ENCODE measurements at regions not wholly inside any gene's neighbourhood (a gene's known extent, or its start where the extent isn't known, plus 50 kb on each side); places are given as distances from the start of the nearest gene placed in this dataset.

DNA sequence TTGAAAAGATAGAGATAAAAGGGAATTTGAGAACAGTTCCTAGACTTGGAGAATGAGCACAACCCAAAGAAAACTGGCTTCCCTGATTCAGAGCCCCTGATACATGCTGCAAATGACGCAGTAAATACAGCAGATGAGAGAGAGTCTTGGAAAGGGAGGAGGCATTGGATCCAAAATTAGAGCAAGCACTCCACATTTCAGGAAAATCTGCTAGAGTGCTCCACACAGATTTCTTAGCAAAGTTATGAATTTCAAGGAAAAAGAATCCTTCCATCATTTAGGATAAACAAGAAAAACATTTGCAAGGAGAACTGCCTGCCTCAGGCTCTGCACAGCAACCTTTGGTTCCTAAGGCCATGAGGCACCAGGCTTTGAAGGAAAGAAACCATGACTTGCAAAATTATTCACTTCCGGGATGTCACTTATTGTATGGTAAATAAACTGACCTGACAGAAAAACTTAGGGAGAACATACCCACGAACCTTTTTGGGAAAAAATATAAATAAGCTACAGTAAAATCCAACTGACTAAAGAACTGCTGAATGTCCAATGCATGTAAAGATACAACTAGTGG, 89.8 kb upstream of the RTL6 start:
- ChIA-PET CTCF (interaction anchor here (0.6 kb wide), 1 partner anchor 701 kb away, joined by 3 read pairs; no protein-coding TSS in a partner anchor), POLR2A (no interaction called here)
- intact Hi-C loops (cut with micrococcal nuclease; ENCODE audit: unreplicated experiment) (no loop called here), in situ Hi-C loops (cut with HindIII; ENCODE audit: low pct_unique_long_range_greater_than_20kb, low sequenced_read_pairs) (no loop called here)
- no peak for DNase-seq (ENCODE audit: low read depth, low spot score)
- no peak for ATAC-seq
- no TSS peak for BruUV-seq (replicated peaks)
- no peaks in the 10 kb centered on the region for H3K4me1 ChIP-seq (ENCODE audit: control insufficient read depth, insufficient read depth, low read length)
- no peaks in the 10 kb centered on the region for H3K27me3 ChIP-seq (ENCODE audit: control insufficient read depth, insufficient read depth, low read length)
- no peak overlapping the region for H3K27ac ChIP-seq (ENCODE audit: low read length)
- no peaks in the 10 kb centered on the region for H3K9me3 ChIP-seq (ENCODE audit: control insufficient read depth, insufficient read depth, low read depth, low read length)
- no peak overlapping the region for H3K4me3 ChIP-seq (ENCODE audit: low read depth in 2 of 2, low read length in 2 of 2)
- no peaks in the 10 kb centered on the region for H3K36me3 ChIP-seq (ENCODE audit: control insufficient read depth, insufficient read depth, low read length)
- TF ChIP-seq, protein P1, sequence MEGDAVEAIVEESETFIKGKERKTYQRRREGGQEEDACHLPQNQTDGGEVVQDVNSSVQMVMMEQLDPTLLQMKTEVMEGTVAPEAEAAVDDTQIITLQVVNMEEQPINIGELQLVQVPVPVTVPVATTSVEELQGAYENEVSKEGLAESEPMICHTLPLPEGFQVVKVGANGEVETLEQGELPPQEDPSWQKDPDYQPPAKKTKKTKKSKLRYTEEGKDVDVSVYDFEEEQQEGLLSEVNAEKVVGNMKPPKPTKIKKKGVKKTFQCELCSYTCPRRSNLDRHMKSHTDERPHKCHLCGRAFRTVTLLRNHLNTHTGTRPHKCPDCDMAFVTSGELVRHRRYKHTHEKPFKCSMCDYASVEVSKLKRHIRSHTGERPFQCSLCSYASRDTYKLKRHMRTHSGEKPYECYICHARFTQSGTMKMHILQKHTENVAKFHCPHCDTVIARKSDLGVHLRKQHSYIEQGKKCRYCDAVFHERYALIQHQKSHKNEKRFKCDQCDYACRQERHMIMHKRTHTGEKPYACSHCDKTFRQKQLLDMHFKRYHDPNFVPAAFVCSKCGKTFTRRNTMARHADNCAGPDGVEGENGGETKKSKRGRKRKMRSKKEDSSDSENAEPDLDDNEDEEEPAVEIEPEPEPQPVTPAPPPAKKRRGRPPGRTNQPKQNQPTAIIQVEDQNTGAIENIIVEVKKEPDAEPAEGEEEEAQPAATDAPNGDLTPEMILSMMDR (IDR thresholded peaks at IDR 0.05) = no peak
- TF ChIP-seq TCF7L2 (IDR thresholded peaks at IDR 0.05; ENCODE audit: low read depth, low read length) (no peak), SIN3A (IDR thresholded peaks at IDR 0.05; ENCODE audit: borderline replicate concordance, insufficient read depth, low read depth, low read length) (no peak), POLR2AphosphoS5 (IDR thresholded peaks at IDR 0.05; ENCODE audit: low read depth, low read length) (no peak)
- TF ChIP-seq, protein P2, sequence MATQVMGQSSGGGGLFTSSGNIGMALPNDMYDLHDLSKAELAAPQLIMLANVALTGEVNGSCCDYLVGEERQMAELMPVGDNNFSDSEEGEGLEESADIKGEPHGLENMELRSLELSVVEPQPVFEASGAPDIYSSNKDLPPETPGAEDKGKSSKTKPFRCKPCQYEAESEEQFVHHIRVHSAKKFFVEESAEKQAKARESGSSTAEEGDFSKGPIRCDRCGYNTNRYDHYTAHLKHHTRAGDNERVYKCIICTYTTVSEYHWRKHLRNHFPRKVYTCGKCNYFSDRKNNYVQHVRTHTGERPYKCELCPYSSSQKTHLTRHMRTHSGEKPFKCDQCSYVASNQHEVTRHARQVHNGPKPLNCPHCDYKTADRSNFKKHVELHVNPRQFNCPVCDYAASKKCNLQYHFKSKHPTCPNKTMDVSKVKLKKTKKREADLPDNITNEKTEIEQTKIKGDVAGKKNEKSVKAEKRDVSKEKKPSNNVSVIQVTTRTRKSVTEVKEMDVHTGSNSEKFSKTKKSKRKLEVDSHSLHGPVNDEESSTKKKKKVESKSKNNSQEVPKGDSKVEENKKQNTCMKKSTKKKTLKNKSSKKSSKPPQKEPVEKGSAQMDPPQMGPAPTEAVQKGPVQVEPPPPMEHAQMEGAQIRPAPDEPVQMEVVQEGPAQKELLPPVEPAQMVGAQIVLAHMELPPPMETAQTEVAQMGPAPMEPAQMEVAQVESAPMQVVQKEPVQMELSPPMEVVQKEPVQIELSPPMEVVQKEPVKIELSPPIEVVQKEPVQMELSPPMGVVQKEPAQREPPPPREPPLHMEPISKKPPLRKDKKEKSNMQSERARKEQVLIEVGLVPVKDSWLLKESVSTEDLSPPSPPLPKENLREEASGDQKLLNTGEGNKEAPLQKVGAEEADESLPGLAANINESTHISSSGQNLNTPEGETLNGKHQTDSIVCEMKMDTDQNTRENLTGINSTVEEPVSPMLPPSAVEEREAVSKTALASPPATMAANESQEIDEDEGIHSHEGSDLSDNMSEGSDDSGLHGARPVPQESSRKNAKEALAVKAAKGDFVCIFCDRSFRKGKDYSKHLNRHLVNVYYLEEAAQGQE (IDR thresholded peaks at IDR 0.05; ENCODE audit: insufficient read depth in 1 of 2, low read depth in 2 of 2, low read length in 1 of 2) = no peak

DNA sequence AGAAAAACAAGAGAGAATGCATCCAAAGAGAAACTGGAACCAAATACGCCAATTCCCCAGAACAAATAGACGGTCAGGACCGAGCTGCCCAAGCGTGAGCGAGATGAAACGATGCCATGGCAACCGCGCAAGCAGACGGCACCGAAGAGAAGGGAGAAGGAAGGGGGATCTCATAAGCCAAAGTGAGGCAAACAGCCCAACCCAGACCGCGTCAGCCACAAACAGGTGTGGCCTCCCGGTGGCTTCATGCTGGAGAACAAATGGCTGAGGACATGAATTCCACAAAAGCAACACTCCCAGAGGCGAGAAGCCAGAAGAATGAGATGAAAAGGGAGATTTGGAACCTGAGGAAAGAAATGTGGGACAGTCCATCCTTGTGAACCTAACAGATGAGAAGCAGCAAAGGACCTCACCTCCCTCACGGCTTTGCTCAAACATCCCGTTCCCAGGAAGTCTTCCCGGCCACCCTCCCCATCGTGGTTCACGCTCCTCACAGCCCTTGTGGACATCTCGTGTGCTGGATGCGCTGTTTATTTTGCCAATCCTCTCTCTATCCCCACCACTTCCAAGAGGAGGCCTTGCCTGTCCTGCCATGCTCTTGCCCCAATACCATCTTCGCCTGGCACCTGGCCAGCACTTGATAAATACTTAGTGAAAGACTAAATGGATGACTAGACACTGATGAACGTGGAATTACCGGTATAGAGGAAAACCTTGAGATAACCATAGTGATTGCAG, 89.1 kb upstream of the RTL6 start:
- Histone ChIP-seq H3K27ac (ENCODE audit: low read length) (no peak overlapping the region), H3K4me1 (ENCODE audit: control insufficient read depth, insufficient read depth, low read length) (no peaks in the 10 kb centered on the region), H3K4me3 (ENCODE audit: low read depth in 2 of 2, low read length in 2 of 2) (no peak overlapping the region), H3K36me3 (ENCODE audit: control insufficient read depth, insufficient read depth, low read length) (no peaks in the 10 kb centered on the region), H3K27me3 (ENCODE audit: control insufficient read depth, insufficient read depth, low read length) (no peaks in the 10 kb centered on the region), H3K9me3 (ENCODE audit: control insufficient read depth, insufficient read depth, low read depth, low read length) (no peaks in the 10 kb centered on the region)
- ATAC-seq (no peak), DNase-seq (ENCODE audit: low read depth, low spot score) (no peak)
- no peak for TF ChIP-seq POLR2AphosphoS5 (IDR thresholded peaks at IDR 0.05; ENCODE audit: low read depth, low read length)
- no peak for TF ChIP-seq TCF7L2 (IDR thresholded peaks at IDR 0.05; ENCODE audit: low read depth, low read length)
- TF ChIP-seq, protein P1 (IDR thresholded peaks at IDR 0.05) = no peak
- TF ChIP-seq, protein P2 (IDR thresholded peaks at IDR 0.05; ENCODE audit: insufficient read depth in 1 of 2, low read depth in 2 of 2, low read length in 1 of 2) = no peak
- TF ChIP-seq SIN3A (IDR thresholded peaks at IDR 0.05; ENCODE audit: borderline replicate concordance, insufficient read depth, low read depth, low read length) = no peak
- intact Hi-C loops (cut with micrococcal nuclease; ENCODE audit: unreplicated experiment) = no loop called here
- CTCF ChIA-PET = no interaction called here
- BruUV-seq (replicated peaks) = no TSS peak
- POLR2A ChIA-PET = no interaction called here
- in situ Hi-C loops (cut with HindIII; ENCODE audit: low pct_unique_long_range_greater_than_20kb, low sequenced_read_pairs) = no loop called here
